Gastrocnemius medialis (tissue), 4 donors: ENCODE measurements at regions not wholly inside any gene's neighbourhood (a gene's known extent, or its start where the extent isn't known, plus 50 kb on each side); places are given as distances from the start of the nearest gene placed in this dataset.

Experiments
- POLR2A ChIP-seq, 2 donors: fragments of 450-650 bp; IDR thresholded peaks; one replicate each; pipeline ENCODE4 v1.6.1; 2017; ENCODE audit warnings: antibody characterized with exemption in 2 of 2, mild to moderate bottlenecking in 2 of 2, moderate library complexity in 2 of 2
- TF ChIP-seq, protein P1 (sequence below), 5 experiments: fragments of 450-650 bp in 3 of 5; fragments of 200-600 bp in 2 of 5; sonication (generic) in 2 of 5; IDR thresholded peaks in 4 of 5; conservative IDR thresholded peaks in 1 of 5; 1 replicate in 4 of 5; 2 replicates in 1 of 5; pipeline ENCODE4 v1.5.1; 2016 to 2019; ENCODE audit warnings: antibody characterized with exemption in 5 of 5, mild to moderate bottlenecking in 3 of 5, moderate library complexity in 3 of 5

DNA sequence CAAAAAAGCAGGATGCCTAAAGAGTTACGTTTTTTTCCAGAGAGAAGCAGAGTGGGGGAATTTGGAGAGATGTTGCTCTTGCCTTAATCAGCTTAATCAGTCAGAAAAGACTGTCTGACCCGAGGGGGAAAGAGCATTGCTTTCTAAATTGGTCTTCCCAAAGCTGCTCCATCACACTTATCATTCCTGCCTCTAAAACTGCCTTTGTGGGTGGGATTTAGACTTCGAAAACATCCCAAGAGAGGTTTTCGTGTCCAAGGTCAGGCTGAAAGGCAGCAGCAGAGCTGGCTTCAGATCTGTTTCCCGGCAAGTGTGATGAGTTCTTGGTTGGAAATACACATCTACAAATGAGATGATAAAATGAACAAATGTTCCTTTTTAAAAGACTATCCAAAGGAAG, 155.2 kb downstream of the SH2D1A start:
- TF ChIP-seq, protein P1, sequence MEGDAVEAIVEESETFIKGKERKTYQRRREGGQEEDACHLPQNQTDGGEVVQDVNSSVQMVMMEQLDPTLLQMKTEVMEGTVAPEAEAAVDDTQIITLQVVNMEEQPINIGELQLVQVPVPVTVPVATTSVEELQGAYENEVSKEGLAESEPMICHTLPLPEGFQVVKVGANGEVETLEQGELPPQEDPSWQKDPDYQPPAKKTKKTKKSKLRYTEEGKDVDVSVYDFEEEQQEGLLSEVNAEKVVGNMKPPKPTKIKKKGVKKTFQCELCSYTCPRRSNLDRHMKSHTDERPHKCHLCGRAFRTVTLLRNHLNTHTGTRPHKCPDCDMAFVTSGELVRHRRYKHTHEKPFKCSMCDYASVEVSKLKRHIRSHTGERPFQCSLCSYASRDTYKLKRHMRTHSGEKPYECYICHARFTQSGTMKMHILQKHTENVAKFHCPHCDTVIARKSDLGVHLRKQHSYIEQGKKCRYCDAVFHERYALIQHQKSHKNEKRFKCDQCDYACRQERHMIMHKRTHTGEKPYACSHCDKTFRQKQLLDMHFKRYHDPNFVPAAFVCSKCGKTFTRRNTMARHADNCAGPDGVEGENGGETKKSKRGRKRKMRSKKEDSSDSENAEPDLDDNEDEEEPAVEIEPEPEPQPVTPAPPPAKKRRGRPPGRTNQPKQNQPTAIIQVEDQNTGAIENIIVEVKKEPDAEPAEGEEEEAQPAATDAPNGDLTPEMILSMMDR (IDR thresholded peaks at IDR 0.05 in 4 of 5, conservative IDR thresholded peaks at IDR 0.05 in 1 of 5) = no peak
- TF ChIP-seq POLR2A (IDR thresholded peaks at IDR 0.05) = no peak
